B cell (primary cell): ENCODE measurements at regions not wholly inside any gene's neighbourhood (a gene's known extent, or its start where the extent isn't known, plus 50 kb on each side); places are given as distances from the start of the nearest gene placed in this dataset.

Source experiments
- ATAC-seq: fragments of 200-7000 bp; cut with Tn5 transposase; one replicate; pipeline ENCODE4 v1.10.0; 2021; ENCODE audit warnings: low read depth, mild to moderate bottlenecking, moderate number of reproducible peaks, moderate library complexity
- CTCF ChIA-PET: fragments of 350-600 bp; sonication (Branson Sonifier 250); formaldehyde crosslinking; loops from one replicate; lab custom pipeline; 2021; ENCODE audit warnings: antibody characterized with exemption, inconsistent platforms; lab: Charles Lee
- POLR2A ChIA-PET: fragments of 350-600 bp; sonication (Branson Sonifier 250); formaldehyde crosslinking; loops from one replicate; lab custom pipeline; 2021; ENCODE audit warnings: antibody characterized with exemption; lab: Charles Lee
- DNase-seq: peaks from one replicate; pipeline ENCODE4 v3.0.0; 2013
- H2AFZ ChIP-seq: 2 replicates; pipeline ENCODE4 v1.6.1; 2012; ENCODE audit warnings: mild to moderate bottlenecking, low read depth, low read length; ENCODE audit not compliant: insufficient read depth, poor library complexity, severe bottlenecking
- H3K27ac ChIP-seq, 2 donors: 1 replicate in 1 of 2; 2 replicates in 1 of 2; pipeline ENCODE4 v1.5.1; 2012 to 2013; ENCODE audit warnings: low read length in 2 of 2, mild to moderate bottlenecking in 2 of 2, moderate library complexity in 1 of 2
- H3K27me3 ChIP-seq, 4 experiments: fragments of 200-600 bp in 1 of 4; sonication (generic) in 1 of 4; replicated peaks in 1 of 4; 1 replicate in 2 of 4; 2 replicates in 2 of 4; pipeline versions ENCODE4 v1.6.1 to v1.7.0; 2013 to 2016; ENCODE audit warnings: low read length in 3 of 4, mild to moderate bottlenecking in 2 of 4, mixed read lengths in 1 of 4, moderate library complexity in 1 of 4; ENCODE audit not compliant: insufficient read depth in 4 of 4, control insufficient read depth in 3 of 4; ENCODE audit errors: control extremely low read depth in 1 of 4
- H3K36me3 ChIP-seq, 2 experiments: replicated peaks in 1 of 2; 1 replicate in 1 of 2; 2 replicates in 1 of 2; pipeline versions ENCODE4 v1.6.1 to v1.7.1; 2013; ENCODE audit warnings: low read length in 1 of 2; ENCODE audit not compliant: insufficient read depth in 2 of 2, control insufficient read depth in 1 of 2; ENCODE audit errors: control extremely low read depth in 1 of 2, extremely low read depth in 1 of 2
- H3K4me1 ChIP-seq, 2 donors: fragments of 200-600 bp in 1 of 2; sonication (generic) in 1 of 2; 1 replicate in 1 of 2; 2 replicates in 1 of 2; pipeline versions ENCODE4 v1.5.1 to v1.6.1; 2013 to 2017; ENCODE audit warnings: low read length in 2 of 2; ENCODE audit not compliant: control insufficient read depth in 2 of 2, insufficient read depth in 2 of 2
- H3K4me2 ChIP-seq: replicated peaks from 2 replicates; pipeline ENCODE3; 2012; ENCODE audit warnings: mild to moderate bottlenecking, low read depth, low read length; ENCODE audit not compliant: poor library complexity, severe bottlenecking
- H3K4me3 ChIP-seq, 5 experiments: fragments of 200-600 bp in 1 of 5; sonication (generic) in 1 of 5; 1 replicate in 3 of 5; 2 replicates in 2 of 5; pipeline versions ENCODE4 v1.5.1 to v1.7.0; 2011 to 2016; ENCODE audit warnings: low read length in 4 of 5, mild to moderate bottlenecking in 4 of 5, low read depth in 2 of 5, control low read depth in 1 of 5, moderate library complexity in 1 of 5; ENCODE audit not compliant: insufficient read depth in 1 of 5; ENCODE audit errors: control extremely low read depth in 1 of 5, extremely low read depth in 1 of 5
- H3K79me2 ChIP-seq: fragments of 200-600 bp; sonication (generic); one replicate; pipeline ENCODE4 v1.6.0; 2016; ENCODE audit warnings: low read length; ENCODE audit not compliant: control insufficient read depth, insufficient read depth
- H3K9ac ChIP-seq: fragments of 200-600 bp; sonication (generic); 2 replicates; pipeline ENCODE4 v1.6.1; 2017; ENCODE audit warnings: mild to moderate bottlenecking, low read length, moderate library complexity
- H3K9me3 ChIP-seq, 3 donors: one replicate each; pipeline versions ENCODE4 v1.6.1 to v1.7.1; 2013; ENCODE audit warnings: low read length in 2 of 3; ENCODE audit not compliant: control insufficient read depth in 2 of 3, insufficient read depth in 1 of 3; ENCODE audit errors: control extremely low read depth in 1 of 3
- H4K20me1 ChIP-seq: 2 replicates; pipeline ENCODE4 v1.6.0; 2012; ENCODE audit warnings: mild to moderate bottlenecking, low read length; ENCODE audit not compliant: insufficient read depth, control insufficient read depth, poor library complexity, severe bottlenecking
- H3K27ac Mint-ChIP-seq: one replicate; pipeline ENCODE4 v1.8.0; 2021; ENCODE audit warnings: mixed read lengths
- H3K27me3 Mint-ChIP-seq: one replicate; pipeline ENCODE4 v1.8.0; 2021; ENCODE audit warnings: mixed read lengths
- H3K4me1 Mint-ChIP-seq: one replicate; pipeline ENCODE4 v1.8.0; 2021; ENCODE audit warnings: mixed read lengths
- H3K4me3 Mint-ChIP-seq: one replicate; pipeline ENCODE4 v1.8.0; 2021; ENCODE audit warnings: mixed read lengths
- H3K9me3 Mint-ChIP-seq: one replicate; pipeline ENCODE4 v1.8.0; 2022; ENCODE audit warnings: mixed read lengths; ENCODE audit not compliant: insufficient read depth
- EZH2 ChIP-seq: IDR thresholded peaks from 2 replicates; pipeline ENCODE4 v1.6.1; 2012; ENCODE audit warnings: borderline replicate concordance, low read depth, mild to moderate bottlenecking, moderate library complexity, low read length; ENCODE audit not compliant: insufficient read depth, poor library complexity, severe bottlenecking
- WGBS: methylation state at CpG from one replicate; pipeline ENCODE4 v1.1.5; 2013; ENCODE audit warnings: missing lambda C conversion rate; ENCODE audit not compliant: insufficient coverage; 5-methylcytosine and 5-hydroxymethylcytosine counted together
- intact Hi-C: fragments of 100-400 bp; cut with micrococcal nuclease; formaldehyde crosslinking; loops from one replicate; pipeline ENCODE4 v1.10.0; 2022
- TF ChIP-seq, protein P1 (sequence below): fragments of 200-600 bp; IDR thresholded peaks from one replicate; pipeline ENCODE4 v1.8.0; 2022; ENCODE audit warnings: antibody characterized with exemption, mild to moderate bottlenecking

DNA sequence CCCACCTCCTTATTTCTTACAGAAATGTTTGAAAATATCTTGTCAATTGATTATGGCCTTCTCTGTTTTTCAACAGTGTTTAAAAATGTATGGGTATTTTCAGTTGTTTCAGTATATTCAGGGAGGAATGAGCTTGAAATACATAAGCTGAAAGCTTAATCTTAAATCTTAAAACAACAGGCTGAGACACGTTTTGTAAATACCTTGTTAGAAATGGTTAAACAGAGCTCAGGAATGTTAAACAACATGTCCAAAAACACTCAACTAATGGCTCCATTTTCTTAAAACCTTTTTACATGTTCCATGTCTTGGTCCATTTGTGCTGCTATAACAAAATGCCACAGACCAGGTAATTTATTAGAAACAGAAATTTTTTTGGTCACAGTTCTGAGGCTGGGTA is 953.8 kb upstream of the ADGRL2 start:
- H3K27ac ChIP-seq, result no peak overlapping the region
- no peak overlapping the region for H3K4me3 ChIP-seq
- ChIA-PET CTCF (no interaction called here), POLR2A (no interaction called here)
- Mint-ChIP-seq H3K4me3 (no peak overlapping the region), H3K9me3 (no peaks in the 10 kb centered on the region), H3K4me1 (no peaks in the 10 kb centered on the region), H3K27ac (no peak overlapping the region), H3K27me3 (no peaks in the 10 kb centered on the region)
- peaks cover 0 to 7% (median 0%) of the 10 kb centered on the region in 3 donors for H3K9me3 ChIP-seq
- ATAC-seq (no peak), DNase-seq (no peak)
- no peaks in the 10 kb centered on the region for H3K36me3 ChIP-seq
- no CpG with 5 or more reads among the region's 1 CpG for WGBS
- no peaks in the 10 kb centered on the region for H3K79me2 ChIP-seq
- intact Hi-C loops, result no loop called here
- H4K20me1 ChIP-seq, result no peaks in the 10 kb centered on the region
- no peak overlapping the region for H2AFZ ChIP-seq
- no peaks in the 10 kb centered on the region for H3K4me1 ChIP-seq
- H3K27me3 ChIP-seq, result no peaks in the 10 kb centered on the region
- TF ChIP-seq, protein P1, sequence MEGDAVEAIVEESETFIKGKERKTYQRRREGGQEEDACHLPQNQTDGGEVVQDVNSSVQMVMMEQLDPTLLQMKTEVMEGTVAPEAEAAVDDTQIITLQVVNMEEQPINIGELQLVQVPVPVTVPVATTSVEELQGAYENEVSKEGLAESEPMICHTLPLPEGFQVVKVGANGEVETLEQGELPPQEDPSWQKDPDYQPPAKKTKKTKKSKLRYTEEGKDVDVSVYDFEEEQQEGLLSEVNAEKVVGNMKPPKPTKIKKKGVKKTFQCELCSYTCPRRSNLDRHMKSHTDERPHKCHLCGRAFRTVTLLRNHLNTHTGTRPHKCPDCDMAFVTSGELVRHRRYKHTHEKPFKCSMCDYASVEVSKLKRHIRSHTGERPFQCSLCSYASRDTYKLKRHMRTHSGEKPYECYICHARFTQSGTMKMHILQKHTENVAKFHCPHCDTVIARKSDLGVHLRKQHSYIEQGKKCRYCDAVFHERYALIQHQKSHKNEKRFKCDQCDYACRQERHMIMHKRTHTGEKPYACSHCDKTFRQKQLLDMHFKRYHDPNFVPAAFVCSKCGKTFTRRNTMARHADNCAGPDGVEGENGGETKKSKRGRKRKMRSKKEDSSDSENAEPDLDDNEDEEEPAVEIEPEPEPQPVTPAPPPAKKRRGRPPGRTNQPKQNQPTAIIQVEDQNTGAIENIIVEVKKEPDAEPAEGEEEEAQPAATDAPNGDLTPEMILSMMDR, result no peak
- no peak for TF ChIP-seq EZH2
- no peak overlapping the region for H3K9ac ChIP-seq
- H3K4me2 ChIP-seq, result no peak overlapping the region

DNA sequence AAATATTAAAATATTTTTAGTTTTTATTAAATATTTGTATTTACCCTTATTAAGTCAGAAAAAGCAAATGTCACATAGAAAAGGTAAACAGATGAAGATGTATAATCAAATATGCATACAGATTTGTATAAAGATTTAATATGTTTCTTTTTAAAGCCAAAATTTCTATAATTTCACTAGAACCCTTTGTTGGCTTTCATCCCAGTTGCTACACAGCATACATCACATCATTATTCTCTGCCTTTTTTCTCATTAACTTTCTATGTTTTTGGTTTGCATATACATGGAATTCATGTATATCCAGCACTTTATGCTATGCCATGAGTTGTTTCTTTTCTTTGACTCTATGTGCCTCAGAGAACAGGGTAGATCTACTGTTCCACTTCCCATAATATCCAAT is 957.9 kb upstream of the ADGRL2 start:
- Histone ChIP-seq H4K20me1 (no peaks in the 10 kb centered on the region), H3K4me2 (no peak overlapping the region), H3K27me3 (no peaks in the 10 kb centered on the region), H3K9ac (no peak overlapping the region), H3K4me3 (no peak overlapping the region), H3K27ac (no peak overlapping the region), H3K9me3 (peaks cover 0 to under 1% (median 0%) of the 10 kb centered on the region in 3 donors), H3K36me3 (no peaks in the 10 kb centered on the region), H3K4me1 (no peaks in the 10 kb centered on the region), H3K79me2 (no peaks in the 10 kb centered on the region), H2AFZ (no peak overlapping the region)
- ATAC-seq (no peak), DNase-seq (no peak)
- Mint-ChIP-seq H3K27me3 (no peaks in the 10 kb centered on the region), H3K9me3 (peaks cover 4% of the 10 kb centered on the region), H3K27ac (no peak overlapping the region), H3K4me3 (no peak overlapping the region), H3K4me1 (no peaks in the 10 kb centered on the region)
- CTCF ChIA-PET, result no interaction called here
- POLR2A ChIA-PET, result no interaction called here
- intact Hi-C loops, result no loop called here
- TF ChIP-seq EZH2, result no peak
- TF ChIP-seq, protein P1, result no peak
